Calu3 (cell line): ENCODE measurements at regions not wholly inside any gene's neighbourhood (a gene's known extent, or its start where the extent isn't known, plus 50 kb on each side); places are given as distances from the start of the nearest gene placed in this dataset.

Experiments used
- BruUV-seq: library from RNA; stranded (reverse); fragments of 400-500 nt; replicated peaks from 2 replicates; lab custom pipeline; 2021; lab: Mats Ljungman, UMichigan
- CTCF ChIA-PET: fragments of 300-600 bp; sonication (Branson Sonifier 250); formaldehyde crosslinking; loops from one replicate; lab custom pipeline; 2022; ENCODE audit warnings: antibody characterized with exemption; lab: Charles Lee
- DNase-seq: peaks from one replicate; pipeline ENCODE4 v3.0.0; 2022
- H3K27ac Mint-ChIP-seq: one replicate; pipeline ENCODE4 v1.8.0; 2022; ENCODE audit warnings: mixed read lengths; ENCODE audit not compliant: unreplicated experiment
- H3K27me3 Mint-ChIP-seq: one replicate; pipeline ENCODE4 v1.8.0; 2022; ENCODE audit warnings: mixed read lengths; ENCODE audit not compliant: unreplicated experiment
- H3K36me3 Mint-ChIP-seq: one replicate; pipeline ENCODE4 v1.8.0; 2022; ENCODE audit warnings: mild to moderate bottlenecking, moderate library complexity, mixed read lengths; ENCODE audit not compliant: insufficient read depth, unreplicated experiment
- H3K4me1 Mint-ChIP-seq: one replicate; pipeline ENCODE4 v1.8.0; 2022; ENCODE audit warnings: mild to moderate bottlenecking, low read depth, mixed read lengths; ENCODE audit not compliant: unreplicated experiment
- H3K4me3 Mint-ChIP-seq: one replicate; pipeline ENCODE4 v1.8.0; 2022; ENCODE audit warnings: mild to moderate bottlenecking, low read depth, moderate library complexity, mixed read lengths; ENCODE audit not compliant: unreplicated experiment
- H3K9me3 Mint-ChIP-seq: one replicate; pipeline ENCODE4 v1.8.0; 2022; ENCODE audit warnings: low read depth, mixed read lengths; ENCODE audit not compliant: unreplicated experiment
- CTCF ChIP-seq: fragments of 200-600 bp; IDR thresholded peaks from one replicate; pipeline ENCODE4 v1.8.0; 2022; ENCODE audit warnings: antibody characterized with exemption; ENCODE audit not compliant: unreplicated experiment
- intact Hi-C: fragments of 100-400 bp; cut with micrococcal nuclease; formaldehyde crosslinking; loops from one replicate; pipeline ENCODE4 v1.10.0; 2022; ENCODE audit not compliant: unreplicated experiment

GRCh38 chr18:55821219-55821618 lies 233.2 kb upstream of the TCF4 start:
- no peak for DNase-seq
- CTCF ChIA-PET = no interaction called here

GRCh38 chr18:55819448-55819847 lies 231.5 kb upstream of the TCF4 start:
- H3K9me3 Mint-ChIP-seq = no peaks in the 10 kb centered on the region
- intact Hi-C loops = no loop called here

More at GRCh38 chr18:55821219-55821618, 233.2 kb upstream of the TCF4 start:
- TF ChIP-seq CTCF = no peak
- Mint-ChIP-seq H3K36me3 (no peaks in the 10 kb centered on the region), H3K27ac (no peak overlapping the region), H3K4me3 (no peak overlapping the region), H3K27me3 (no peaks in the 10 kb centered on the region), H3K9me3 (peaks cover 3% of the 10 kb centered on the region), H3K4me1 (peaks cover 13% of the 10 kb centered on the region)
- no TSS peak for BruUV-seq
- intact Hi-C loops = no loop called here

DNA sequence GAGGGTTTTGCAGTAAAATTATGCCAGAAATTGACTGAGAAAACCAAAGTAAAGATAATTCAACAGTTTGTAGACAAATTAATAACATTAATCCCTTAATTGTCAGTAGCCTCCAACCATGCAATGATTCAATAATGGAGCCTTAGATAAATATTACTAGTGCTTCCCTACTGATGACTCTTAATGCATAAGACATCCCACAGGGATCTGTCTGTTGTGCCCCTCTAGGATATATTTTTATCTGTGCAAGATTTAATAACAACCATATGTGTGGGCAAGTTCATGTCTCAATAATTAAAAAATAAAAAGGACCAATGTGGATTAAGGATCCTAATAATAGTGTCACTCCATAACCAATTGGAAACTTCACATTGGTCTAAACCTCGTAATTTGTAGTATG lies 230.3 kb upstream of the TCF4 start:
- H3K27ac Mint-ChIP-seq = no peak overlapping the region
- no peak for TF ChIP-seq CTCF
- no peak for DNase-seq
- H3K4me3 Mint-ChIP-seq = no peak overlapping the region
- CTCF ChIA-PET = no interaction called here
- no TSS peak for BruUV-seq
- no peaks in the 10 kb centered on the region for H3K27me3 Mint-ChIP-seq
- H3K36me3 Mint-ChIP-seq = no peaks in the 10 kb centered on the region
- intact Hi-C loops = no loop called here
- H3K4me1 Mint-ChIP-seq = peaks cover 13% of the 10 kb centered on the region
- H3K9me3 Mint-ChIP-seq = no peaks in the 10 kb centered on the region

More at GRCh38 chr18:55819448-55819847, 231.5 kb upstream of the TCF4 start:
- peaks cover 13% of the 10 kb centered on the region for H3K4me1 Mint-ChIP-seq
- BruUV-seq = no TSS peak
- no peak overlapping the region for H3K4me3 Mint-ChIP-seq
- DNase-seq = no peak
- no peak for TF ChIP-seq CTCF
- no peaks in the 10 kb centered on the region for H3K27me3 Mint-ChIP-seq
- CTCF ChIA-PET = no interaction called here
- H3K27ac Mint-ChIP-seq = no peak overlapping the region
- no peaks in the 10 kb centered on the region for H3K36me3 Mint-ChIP-seq

DNA sequence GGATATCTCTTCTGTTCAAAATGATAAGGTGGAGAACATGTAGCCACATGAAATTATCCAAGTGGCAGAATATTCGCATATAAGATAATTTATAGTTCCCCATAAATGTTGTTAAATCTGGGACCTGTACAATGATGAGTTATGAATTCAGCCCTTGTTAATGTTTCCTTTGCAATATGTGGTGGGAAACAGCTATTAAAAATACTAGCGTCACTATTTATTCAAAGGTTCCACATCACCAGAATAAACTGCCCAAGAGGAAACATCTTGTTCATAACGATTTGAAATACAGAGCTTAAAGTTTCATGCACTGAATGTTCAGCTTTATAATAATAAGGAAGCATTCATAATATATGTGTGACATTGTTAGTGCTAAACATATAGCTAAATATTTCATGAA lies 223.9 kb upstream of the TCF4 start:
- Mint-ChIP-seq H3K4me3 (no peak overlapping the region), H3K9me3 (no peaks in the 10 kb centered on the region), H3K4me1 (no peaks in the 10 kb centered on the region), H3K36me3 (no peaks in the 10 kb centered on the region), H3K27me3 (no peaks in the 10 kb centered on the region), H3K27ac (no peak overlapping the region)
- intact Hi-C loops = no loop called here
- no peak for TF ChIP-seq CTCF
- no TSS peak for BruUV-seq
- DNase-seq = no peak
- CTCF ChIA-PET = interaction anchor here (0.8 kb wide), 1 partner anchor 49 kb away, joined by 3 read pairs; no protein-coding TSS in a partner anchor
